SK-N-SH treated with all-trans-retinoic acid at 6 μM for 48 hours (cell line): ENCODE measurements at regions not wholly inside any gene's neighbourhood (a gene's known extent, or its start where the extent isn't known, plus 50 kb on each side); places are given as distances from the start of the nearest gene placed in this dataset.

Experiments used
- ATAC-seq: fragments of 200-7000 bp; cut with Tn5 transposase; 3 replicates; pipeline ENCODE4 v1.9.1; 2020; ENCODE audit warnings: mild to moderate bottlenecking, moderate library complexity
- ARNTL ChIP-seq: fragments of 450-650 bp; formaldehyde crosslinking; IDR thresholded peaks from 2 replicates; pipeline ENCODE4 v1.5.0; 2020; ENCODE audit warnings: low read depth, mild to moderate bottlenecking, moderate library complexity, borderline replicate concordance
- BACH2 ChIP-seq: fragments of 250-450 bp; sonication (Bioruptor Pico); IDR thresholded peaks from 2 replicates; pipeline ENCODE4 v1.9.0; 2021; ENCODE audit warnings: mild to moderate bottlenecking, borderline replicate concordance
- CSDC2 ChIP-seq: fragments of 250-450 bp; sonication (Bioruptor Pico); IDR thresholded peaks from 2 replicates; pipeline ENCODE4 v1.5.0; 2020; ENCODE audit warnings: mild to moderate bottlenecking, moderate library complexity
- CSRNP3 ChIP-seq: fragments of 250-450 bp; sonication (Bioruptor Pico); IDR thresholded peaks from 2 replicates; pipeline ENCODE4 v1.5.1; 2021; ENCODE audit warnings: mild to moderate bottlenecking, moderate library complexity
- ESRRG ChIP-seq: fragments of 250-450 bp; sonication (Bioruptor Pico); IDR thresholded peaks from 2 replicates; pipeline ENCODE4 v1.6.1; 2021; ENCODE audit warnings: mild to moderate bottlenecking
- GLIS3 ChIP-seq: fragments of 250-450 bp; sonication (Bioruptor Pico); IDR thresholded peaks from 2 replicates; pipeline ENCODE4 v1.5.0; 2020; ENCODE audit warnings: mild to moderate bottlenecking, moderate library complexity
- ISL1 ChIP-seq: fragments of 250-450 bp; sonication (Bioruptor Pico); IDR thresholded peaks from 2 replicates; pipeline ENCODE4 v2.1.2; 2022; ENCODE audit warnings: mild to moderate bottlenecking, moderate library complexity
- PATZ1 ChIP-seq: fragments of 250-450 bp; sonication (Bioruptor Pico); IDR thresholded peaks from 2 replicates; pipeline ENCODE4 v1.8.0; 2020; ENCODE audit warnings: mild to moderate bottlenecking, moderate library complexity, borderline replicate concordance
- POU6F1 ChIP-seq: fragments of 250-450 bp; sonication (Bioruptor Pico); IDR thresholded peaks from 2 replicates; pipeline ENCODE4 v1.8.0; 2021; ENCODE audit warnings: low read depth, mild to moderate bottlenecking, moderate library complexity, borderline replicate concordance
- PPARA ChIP-seq: fragments of 250-450 bp; sonication (Bioruptor Pico); IDR thresholded peaks from 2 replicates; pipeline ENCODE4 v1.5.0; 2020; ENCODE audit warnings: mild to moderate bottlenecking, borderline replicate concordance
- RARB ChIP-seq: fragments of 250-450 bp; sonication (Bioruptor Pico); IDR thresholded peaks from 2 replicates; pipeline ENCODE4 v1.8.0; 2021; ENCODE audit warnings: mild to moderate bottlenecking, moderate library complexity
- SNAI2 ChIP-seq: fragments of 250-450 bp; sonication (Bioruptor Pico); IDR thresholded peaks from 2 replicates; pipeline ENCODE4 v1.5.0; 2020; ENCODE audit warnings: mild to moderate bottlenecking, moderate library complexity
- TCF4 ChIP-seq: fragments of 250-450 bp; sonication (Bioruptor Pico); IDR thresholded peaks from 2 replicates; pipeline ENCODE4 v1.8.0; 2021; ENCODE audit warnings: mild to moderate bottlenecking, moderate library complexity, borderline replicate concordance
- TOX ChIP-seq: fragments of 250-450 bp; sonication (Bioruptor Pico); IDR thresholded peaks from 2 replicates; pipeline ENCODE4 v1.8.0; 2021; ENCODE audit warnings: mild to moderate bottlenecking, moderate library complexity, borderline replicate concordance
- TSHZ2 ChIP-seq: fragments of 250-450 bp; sonication (Bioruptor Pico); IDR thresholded peaks from 2 replicates; pipeline ENCODE4 v1.5.0; 2020; ENCODE audit warnings: mild to moderate bottlenecking, moderate library complexity
- ZC3H10 ChIP-seq: fragments of 250-450 bp; sonication (Bioruptor Pico); IDR thresholded peaks from 2 replicates; pipeline ENCODE4 v1.5.1; 2021; ENCODE audit warnings: mild to moderate bottlenecking, moderate library complexity
- ZFP3 ChIP-seq: fragments of 250-450 bp; sonication (Bioruptor Pico); IDR thresholded peaks from 2 replicates; pipeline ENCODE4 v1.5.0; 2020; ENCODE audit warnings: mild to moderate bottlenecking, moderate library complexity
- ZNF565 ChIP-seq: fragments of 450-650 bp; formaldehyde crosslinking; conservative IDR thresholded peaks from 2 replicates; pipeline ENCODE4 v1.5.0; 2020; ENCODE audit warnings: low read depth, mild to moderate bottlenecking, moderate library complexity
- ZNF70 ChIP-seq: fragments of 450-650 bp; formaldehyde crosslinking; IDR thresholded peaks from 2 replicates; pipeline ENCODE4 v1.5.0; 2020; ENCODE audit warnings: mild to moderate bottlenecking, moderate library complexity
- ZNF8 ChIP-seq: fragments of 450-650 bp; formaldehyde crosslinking; IDR thresholded peaks from 2 replicates; pipeline ENCODE4 v1.5.0; 2020; ENCODE audit warnings: mild to moderate bottlenecking, moderate library complexity

GRCh38 chr4:1522606-1523005 lies 116.4 kb upstream of the NKX1-1 start:
- no peak for TF ChIP-seq ISL1 (CRISPR knock-in tag)
- TF ChIP-seq CSRNP3: no peak
- no peak for TF ChIP-seq ZNF70 (CRISPR knock-in tag)
- no peak for TF ChIP-seq TOX (CRISPR knock-in tag)
- no peak for TF ChIP-seq PPARA (CRISPR knock-in tag)
- no peak for TF ChIP-seq BACH2 (CRISPR knock-in tag)
- TF ChIP-seq ZNF8 (CRISPR knock-in tag): no peak
- no peak for TF ChIP-seq TCF4
- no peak for TF ChIP-seq ZNF565 (CRISPR knock-in tag)
- TF ChIP-seq TSHZ2 (CRISPR knock-in tag): no peak
- no peak for TF ChIP-seq ESRRG (CRISPR knock-in tag)
- TF ChIP-seq RARB (CRISPR knock-in tag): no peak
- TF ChIP-seq SNAI2 (CRISPR knock-in tag): no peak
- no peak for TF ChIP-seq POU6F1 (CRISPR knock-in tag)
- no peak for TF ChIP-seq PATZ1 (CRISPR knock-in tag)
- no peak for TF ChIP-seq ARNTL
- no peak for TF ChIP-seq ZC3H10 (CRISPR knock-in tag)
- TF ChIP-seq CSDC2: no peak
- no peak for ATAC-seq

GRCh38 chr4:1521821-1522361 lies 115.6 kb upstream of the NKX1-1 start:
- no peak for TF ChIP-seq ESRRG (CRISPR knock-in tag)
- no peak for TF ChIP-seq ZFP3 (CRISPR knock-in tag)
- no peak for TF ChIP-seq CSDC2
- TF ChIP-seq GLIS3: no peak
- TF ChIP-seq PPARA (CRISPR knock-in tag): no peak
- no peak for TF ChIP-seq TCF4
- TF ChIP-seq RARB (CRISPR knock-in tag): no peak
- ATAC-seq: peak; percentile 14; the same call in 1 of the 3 replicates

- peak; percentile 14 for ATAC-seq
These were observed 114.7 kb upstream of the NKX1-1 start for GRCh38 chr4:1520795-1521576.
